ENCODE measurements at regions not wholly inside any gene's neighbourhood (a gene's known extent, or its start where the extent isn't known, plus 50 kb on each side); places are given as distances from the start of the nearest gene placed in this dataset.
A peak's percentile ranks its signal among the peaks of the same experiment; 100 is the strongest.
"Not testable (repeated sequence)": the region's sequence is repeated elsewhere in the genome, so short reads cannot be mapped to it uniquely, and the experiment has no call there.

DNA sequence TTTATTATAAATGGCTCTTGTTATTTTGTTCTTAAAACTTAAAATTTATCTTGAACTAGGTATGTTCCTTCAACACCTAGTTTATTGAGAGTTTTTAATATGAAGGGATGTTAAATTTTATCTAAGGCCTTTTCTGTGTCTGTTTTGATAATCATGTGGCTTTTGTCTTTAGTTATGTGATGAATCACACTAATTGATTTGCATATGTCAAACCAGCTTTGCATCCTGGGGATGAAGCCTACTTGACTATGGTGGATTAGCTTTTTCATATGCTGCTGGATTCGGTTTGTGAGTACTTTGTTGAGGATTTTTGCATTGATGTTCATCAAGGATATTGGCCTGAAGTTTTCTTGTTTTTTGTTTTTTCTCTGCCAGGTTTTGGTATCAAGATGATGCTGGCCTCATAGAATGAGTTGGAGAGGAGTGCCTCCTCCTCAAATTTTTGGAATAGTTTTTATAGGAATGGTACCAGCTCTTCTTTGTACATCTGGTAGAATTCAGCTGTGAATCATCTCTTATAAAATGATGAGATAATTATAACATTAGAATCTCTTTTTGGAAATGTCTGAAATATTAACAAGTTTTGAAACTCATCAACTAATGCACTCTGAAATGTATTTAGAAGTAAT lies 78.7 kb upstream of the AGR3 start:
- DNase-seq (ENCODE audit: low read depth in 2 of 2) = no peak
- no peak overlapping the region for H3K4me3 ChIP-seq (replicated peaks in 1 of 2; ENCODE audit: low read depth in 2 of 2, low read length in 2 of 2)
- TF ChIP-seq CTCF (IDR thresholded peaks at IDR 0.05; ENCODE audit: low read depth, low read length) = no peak

GRCh38 chr7:16961641-16962040 lies 79.9 kb upstream of the AGR3 start:
- TF ChIP-seq CTCF (IDR thresholded peaks at IDR 0.05; ENCODE audit: low read depth, low read length) = no peak
- DNase-seq (ENCODE audit: low read depth in 2 of 2) = peak in 1 of 2 donors; percentile 34

GRCh38 chr7:16963044-16963443 lies 81.3 kb upstream of the AGR3 start:
- no peak for DNase-seq (ENCODE audit: low read depth in 2 of 2)
- no peak overlapping the region for H3K4me3 ChIP-seq (replicated peaks in 1 of 2; ENCODE audit: low read depth in 2 of 2, low read length in 2 of 2)

More at GRCh38 chr7:16961641-16962040, 79.9 kb upstream of the AGR3 start:
- no peak overlapping the region for H3K4me3 ChIP-seq (replicated peaks in 1 of 2; ENCODE audit: low read depth in 2 of 2, low read length in 2 of 2)

GRCh38 chr7:16965697-16966096 lies 83.9 kb upstream of the AGR3 start:
- not testable (repeated sequence) for H3K4me3 ChIP-seq (replicated peaks in 1 of 2; ENCODE audit: low read depth in 2 of 2, low read length in 2 of 2); DNase-seq (ENCODE audit: low read depth in 2 of 2)

More at GRCh38 chr7:16963044-16963443, 81.3 kb upstream of the AGR3 start:
- no peak for TF ChIP-seq CTCF (IDR thresholded peaks at IDR 0.05; ENCODE audit: low read depth, low read length)

- H3K4me3 ChIP-seq (replicated peaks in 1 of 2; ENCODE audit: low read depth in 2 of 2, low read length in 2 of 2) = no peak overlapping the region
- TF ChIP-seq CTCF (IDR thresholded peaks at IDR 0.05; ENCODE audit: low read depth, low read length) = no peak
- peak; percentile 44 to 88 for DNase-seq (ENCODE audit: low read depth in 2 of 2)
These were observed 85.6 kb upstream of the AGR3 start for GRCh38 chr7:16967300-16967811.

- no peak for DNase-seq (ENCODE audit: low read depth in 2 of 2)
- no peak overlapping the region for H3K4me3 ChIP-seq (replicated peaks in 1 of 2; ENCODE audit: low read depth in 2 of 2, low read length in 2 of 2)
- no peak for TF ChIP-seq CTCF (IDR thresholded peaks at IDR 0.05; ENCODE audit: low read depth, low read length)
These were observed 89.1 kb upstream of the AGR3 start for GRCh38 chr7:16970732-16971482.

DNA sequence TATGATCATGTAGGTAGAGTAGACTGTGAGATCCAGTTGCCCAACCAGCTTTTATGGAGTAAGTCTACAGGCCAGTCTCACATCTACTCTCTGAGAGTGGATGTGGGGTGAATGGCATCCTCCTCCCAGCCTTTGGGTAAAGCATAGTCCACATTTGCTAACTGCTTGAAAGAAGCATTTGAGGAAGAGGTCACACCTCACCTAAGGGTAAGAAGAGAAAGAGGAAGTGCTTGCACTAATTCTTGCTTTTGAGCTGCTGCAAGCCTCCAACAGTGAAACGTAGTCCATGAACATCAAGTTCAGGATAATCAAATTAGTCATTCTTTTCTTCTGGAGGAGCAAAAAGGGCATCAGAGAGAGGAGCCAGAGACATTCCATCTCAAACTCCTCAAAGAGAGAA lies 93.9 kb upstream of the AGR3 start:
- TF ChIP-seq CTCF (IDR thresholded peaks at IDR 0.05; ENCODE audit: low read depth, low read length) = no peak
- no peak for DNase-seq (ENCODE audit: low read depth in 2 of 2)
- no peak overlapping the region for H3K4me3 ChIP-seq (replicated peaks in 1 of 2; ENCODE audit: low read depth in 2 of 2, low read length in 2 of 2)

All from cardiac fibroblast (primary cell).